Effector memory CD4-positive, alpha-beta T cell (primary cell): ENCODE measurements at regions not wholly inside any gene's neighbourhood (a gene's known extent, or its start where the extent isn't known, plus 50 kb on each side); places are given as distances from the start of the nearest gene placed in this dataset.
"Not testable (repeated sequence)": the region's sequence is repeated elsewhere in the genome, so short reads cannot be mapped to it uniquely, and the experiment has no call there.

Source experiments
- DNase-seq, 3 donors: peaks; one replicate each; pipeline ENCODE4 v3.0.0-alpha.2; 2020
- H3K27ac ChIP-seq: 2 replicates; pipeline ENCODE4 v1.7.0; 2013; ENCODE audit warnings: mild to moderate bottlenecking, low read length, moderate library complexity; ENCODE audit not compliant: insufficient read depth, poor library complexity, severe bottlenecking
- H3K27me3 ChIP-seq: replicated peaks from 2 replicates; pipeline ENCODE4 v1.7.0; 2013; ENCODE audit warnings: mild to moderate bottlenecking, low read length; ENCODE audit not compliant: insufficient read depth, control insufficient read depth, poor library complexity, severe bottlenecking
- H3K36me3 ChIP-seq: 2 replicates; pipeline ENCODE4 v1.7.0; 2013; ENCODE audit warnings: mild to moderate bottlenecking, low read length, moderate library complexity; ENCODE audit not compliant: control insufficient read depth, insufficient read depth
- H3K4me1 ChIP-seq: 2 replicates; pipeline ENCODE4 v1.7.0; 2013; ENCODE audit warnings: low read length, mild to moderate bottlenecking; ENCODE audit not compliant: control insufficient read depth, insufficient read depth, poor library complexity, severe bottlenecking
- H3K4me3 ChIP-seq: 2 replicates; pipeline ENCODE4 v1.7.0; 2013; ENCODE audit warnings: low read length, low read depth, mild to moderate bottlenecking; ENCODE audit not compliant: insufficient read depth, poor library complexity, severe bottlenecking
- H3K9me3 ChIP-seq: 2 replicates; pipeline ENCODE4 v1.7.0; 2013; ENCODE audit warnings: mild to moderate bottlenecking, low read length, moderate library complexity; ENCODE audit not compliant: control insufficient read depth

DNA sequence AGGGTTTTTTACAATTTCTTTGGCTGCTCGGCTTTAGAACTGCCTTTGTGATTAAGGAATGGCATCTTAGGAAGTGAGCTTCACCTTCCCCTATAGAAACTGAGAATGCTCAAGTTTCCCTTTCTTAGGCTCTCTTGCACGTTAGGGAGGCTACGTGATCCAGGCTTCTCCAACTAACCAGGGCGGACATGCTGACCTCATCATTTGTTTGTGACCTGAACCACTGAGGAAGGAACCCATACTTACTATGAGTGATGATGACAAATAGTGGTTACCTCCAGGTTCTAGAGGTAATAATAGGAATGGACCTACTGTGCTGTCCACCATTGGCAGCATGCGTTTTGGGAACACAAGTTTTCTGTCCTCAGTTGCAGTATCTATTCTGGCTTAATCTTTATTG is 645.8 kb downstream of the C6orf118 start:
- Histone ChIP-seq H3K9me3 (no peaks in the 10 kb centered on the region), H3K4me1 (no peaks in the 10 kb centered on the region), H3K27ac (no peak overlapping the region), H3K4me3 (no peak overlapping the region), H3K36me3 (no peaks in the 10 kb centered on the region), H3K27me3 (no peaks in the 10 kb centered on the region)
- no peak for DNase-seq

DNA sequence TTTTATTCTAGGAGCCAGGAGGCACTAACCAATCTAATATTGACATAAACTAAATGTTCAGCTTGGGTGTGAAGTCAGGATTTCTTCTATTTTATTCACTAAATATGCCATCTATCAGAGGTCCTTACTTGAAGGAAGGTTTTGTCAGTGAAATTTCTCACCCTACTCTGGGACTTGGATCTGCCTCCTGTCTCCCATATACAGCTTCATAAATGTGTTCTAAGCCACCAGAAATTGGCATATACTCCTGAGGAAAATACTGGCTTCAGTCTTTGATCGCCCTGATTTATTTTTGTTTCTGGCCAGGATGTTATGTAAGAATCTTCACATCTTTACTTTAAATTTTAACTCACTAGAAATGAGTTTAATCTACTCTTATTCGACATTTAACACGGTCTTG is 647.7 kb downstream of the C6orf118 start:
- H3K4me1 ChIP-seq = no peaks in the 10 kb centered on the region
- H3K27ac ChIP-seq = no peak overlapping the region
- H3K4me3 ChIP-seq = no peak overlapping the region
- no peaks in the 10 kb centered on the region for H3K36me3 ChIP-seq
- no peak for DNase-seq
- H3K9me3 ChIP-seq = no peaks in the 10 kb centered on the region
- no peaks in the 10 kb centered on the region for H3K27me3 ChIP-seq

- H3K4me3 ChIP-seq = no peak overlapping the region
Observed at GRCh38 chr6:164660781-164661180, 648.6 kb downstream of the C6orf118 start.

DNA sequence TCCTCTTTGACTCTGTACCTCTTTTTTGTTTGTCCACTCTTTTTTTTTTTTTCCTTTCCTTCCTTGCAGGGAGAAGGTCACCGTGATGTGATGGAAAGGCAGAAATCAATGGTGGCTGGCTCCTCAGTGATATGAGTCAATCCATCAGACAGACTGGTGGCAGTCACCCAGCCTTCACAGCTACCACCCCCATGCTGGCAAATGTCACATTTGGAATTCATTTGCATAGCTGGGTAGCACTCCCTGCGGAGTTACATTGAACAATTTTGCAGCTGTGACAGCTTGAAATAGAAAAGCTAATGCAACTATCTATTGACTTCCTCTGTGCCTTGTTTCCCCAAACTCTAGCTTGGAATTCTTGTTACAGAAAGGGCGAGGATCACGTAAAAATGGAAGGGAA is 668.4 kb downstream of the C6orf118 start:
- DNase-seq = no peak

More at GRCh38 chr6:164660781-164661180, 648.6 kb downstream of the C6orf118 start:
- DNase-seq = no peak
- Histone ChIP-seq H3K27ac (no peak overlapping the region), H3K27me3 (no peaks in the 10 kb centered on the region), H3K4me1 (no peaks in the 10 kb centered on the region), H3K9me3 (no peaks in the 10 kb centered on the region), H3K36me3 (no peaks in the 10 kb centered on the region)

GRCh38 chr6:164628302-164628931 is 681.0 kb downstream of the C6orf118 start:
- Histone ChIP-seq H3K4me3 (no peak overlapping the region), H3K4me1 (no peaks in the 10 kb centered on the region), H3K9me3 (no peaks in the 10 kb centered on the region), H3K27me3 (no peaks in the 10 kb centered on the region), H3K27ac (no peak overlapping the region), H3K36me3 (no peaks in the 10 kb centered on the region)
- no peak for DNase-seq

More for the DNA sequence above, 668.4 kb downstream of the C6orf118 start:
- Histone ChIP-seq H3K36me3 (no peaks in the 10 kb centered on the region), H3K27ac (no peak overlapping the region), H3K27me3 (no peaks in the 10 kb centered on the region), H3K4me1 (no peaks in the 10 kb centered on the region), H3K9me3 (no peaks in the 10 kb centered on the region), H3K4me3 (no peak overlapping the region)

DNA sequence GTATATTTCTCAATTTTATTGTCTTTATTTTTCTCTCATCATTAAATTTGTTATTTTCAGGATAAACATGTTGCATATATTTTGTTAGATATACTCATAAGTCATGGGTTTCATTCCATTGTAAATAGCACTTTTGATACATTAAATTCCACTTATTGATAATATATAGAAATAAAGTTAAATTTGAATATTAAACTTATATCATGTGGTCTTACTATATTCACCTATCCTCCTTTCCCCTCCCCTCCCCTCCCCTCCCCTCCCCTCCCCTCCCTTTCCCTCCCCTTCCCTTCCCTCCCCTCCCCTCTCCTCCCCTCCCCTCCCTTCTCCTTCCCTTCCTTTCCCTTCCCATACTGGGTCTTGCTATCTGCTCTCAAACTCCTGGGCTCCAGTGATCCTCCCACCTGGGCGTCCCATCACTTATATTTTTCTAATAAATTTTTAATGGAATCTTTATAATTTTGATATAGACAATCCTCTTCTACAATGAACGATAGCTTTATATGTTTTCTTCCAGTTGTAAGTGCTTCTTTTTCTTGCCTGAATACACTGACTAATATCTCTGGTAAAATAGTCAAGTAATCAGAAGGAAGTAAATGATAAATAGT is 692.4 kb downstream of the C6orf118 start:
- Histone ChIP-seq H3K27me3 (no peaks in the 10 kb centered on the region), H3K36me3 (no peaks in the 10 kb centered on the region), H3K27ac (no peak overlapping the region), H3K9me3 (no peaks in the 10 kb centered on the region), H3K4me1 (no peaks in the 10 kb centered on the region), H3K4me3 (no peak overlapping the region)
- DNase-seq = no peak

- Histone ChIP-seq H3K36me3 (no peaks in the 10 kb centered on the region), H3K9me3 (no peaks in the 10 kb centered on the region), H3K4me3 (no peak overlapping the region), H3K4me1 (no peaks in the 10 kb centered on the region), H3K27me3 (no peaks in the 10 kb centered on the region), H3K27ac (no peak overlapping the region)
- no peak for DNase-seq
Observed at GRCh38 chr6:164612751-164613150, 696.7 kb downstream of the C6orf118 start.

- not testable (repeated sequence) for H3K36me3 ChIP-seq, H3K27me3 ChIP-seq, H3K27ac ChIP-seq, H3K4me3 ChIP-seq, H3K9me3 ChIP-seq, DNase-seq, H3K4me1 ChIP-seq
Observed at GRCh38 chr6:164610859-164611258, 698.5 kb downstream of the C6orf118 start.

DNA sequence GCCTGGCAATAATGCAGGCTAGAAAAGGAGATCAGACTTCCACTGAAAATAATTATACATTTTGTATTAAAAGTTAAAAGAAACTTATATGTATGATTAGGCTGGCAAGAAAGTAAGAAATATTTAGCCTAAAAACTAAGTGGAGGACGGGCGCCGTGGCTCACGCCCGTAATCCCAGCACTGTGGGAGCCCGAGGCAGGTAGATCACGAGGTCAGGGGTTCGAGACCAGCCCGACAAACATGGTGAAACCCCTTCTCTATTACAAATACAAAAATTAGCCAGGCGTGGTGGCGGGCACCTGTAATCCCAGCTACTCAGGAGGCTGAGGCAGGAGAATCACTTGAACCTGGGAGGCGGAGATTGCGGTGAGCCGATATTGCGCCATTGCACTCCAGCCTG is 707.0 kb downstream of the C6orf118 start:
- H3K4me1 ChIP-seq, H3K27me3 ChIP-seq, DNase-seq, H3K4me3 ChIP-seq, H3K27ac ChIP-seq, H3K9me3 ChIP-seq, H3K36me3 ChIP-seq: not testable (repeated sequence)

DNA sequence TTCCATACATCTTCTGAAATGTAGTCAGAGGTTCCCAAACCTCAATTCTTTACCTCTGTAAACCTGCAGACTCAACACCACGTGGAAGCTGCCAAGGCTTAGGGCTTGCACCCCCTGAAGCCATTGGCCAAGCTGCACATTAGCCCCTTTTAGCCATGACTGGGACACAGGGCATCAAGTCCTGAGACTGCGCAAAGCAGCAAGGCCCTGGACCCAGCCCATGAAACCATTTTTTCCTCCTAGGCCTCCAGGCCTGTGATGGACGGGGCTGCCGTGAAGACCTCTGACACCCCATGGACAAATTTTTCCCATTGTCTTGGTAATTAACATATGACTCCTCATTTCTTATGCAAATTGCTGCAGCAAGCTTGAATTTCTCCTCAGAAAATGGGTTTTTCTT is 727.8 kb downstream of the C6orf118 start:
- Histone ChIP-seq H3K4me3 (no peak overlapping the region), H3K4me1 (no peaks in the 10 kb centered on the region), H3K9me3 (no peaks in the 10 kb centered on the region), H3K27me3 (no peaks in the 10 kb centered on the region), H3K27ac (no peak overlapping the region), H3K36me3 (no peaks in the 10 kb centered on the region)
- no peak for DNase-seq
